ENCODE measurements at regions not wholly inside any gene's neighbourhood (a gene's known extent, or its start where the extent isn't known, plus 50 kb on each side); places are given as distances from the start of the nearest gene placed in this dataset.

- Histone ChIP-seq H3K27me3 (no peaks in the 10 kb centered on the region), H3K4me1 (no peaks in the 10 kb centered on the region), H3K36me3 (no peaks in the 10 kb centered on the region), H3K27ac (no peak overlapping the region), H3K4me3 (replicated peaks in 1 of 3) (no peak overlapping the region), H3K9me3 (no peaks in the 10 kb centered on the region)
- intact Hi-C loops (cut with DNase I) = no loop called here
- DNase-seq = no peak
- no peak for TF ChIP-seq POLR2A (IDR thresholded peaks at IDR 0.05)
- TF ChIP-seq, protein P1, sequence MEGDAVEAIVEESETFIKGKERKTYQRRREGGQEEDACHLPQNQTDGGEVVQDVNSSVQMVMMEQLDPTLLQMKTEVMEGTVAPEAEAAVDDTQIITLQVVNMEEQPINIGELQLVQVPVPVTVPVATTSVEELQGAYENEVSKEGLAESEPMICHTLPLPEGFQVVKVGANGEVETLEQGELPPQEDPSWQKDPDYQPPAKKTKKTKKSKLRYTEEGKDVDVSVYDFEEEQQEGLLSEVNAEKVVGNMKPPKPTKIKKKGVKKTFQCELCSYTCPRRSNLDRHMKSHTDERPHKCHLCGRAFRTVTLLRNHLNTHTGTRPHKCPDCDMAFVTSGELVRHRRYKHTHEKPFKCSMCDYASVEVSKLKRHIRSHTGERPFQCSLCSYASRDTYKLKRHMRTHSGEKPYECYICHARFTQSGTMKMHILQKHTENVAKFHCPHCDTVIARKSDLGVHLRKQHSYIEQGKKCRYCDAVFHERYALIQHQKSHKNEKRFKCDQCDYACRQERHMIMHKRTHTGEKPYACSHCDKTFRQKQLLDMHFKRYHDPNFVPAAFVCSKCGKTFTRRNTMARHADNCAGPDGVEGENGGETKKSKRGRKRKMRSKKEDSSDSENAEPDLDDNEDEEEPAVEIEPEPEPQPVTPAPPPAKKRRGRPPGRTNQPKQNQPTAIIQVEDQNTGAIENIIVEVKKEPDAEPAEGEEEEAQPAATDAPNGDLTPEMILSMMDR (IDR thresholded peaks at IDR 0.05) = no peak
- 61 to 63% methylated on average over 4 to 6 of the region's 6 CpGs for WGBS, 2 donors
Observed at GRCh38 chr22:26927821-26928220, 270.4 kb downstream of the MIAT start.

- Histone ChIP-seq H3K27ac (no peak overlapping the region), H3K36me3 (no peaks in the 10 kb centered on the region), H3K4me1 (no peaks in the 10 kb centered on the region), H3K9me3 (no peaks in the 10 kb centered on the region), H3K27me3 (no peaks in the 10 kb centered on the region), H3K4me3 (replicated peaks in 1 of 3) (no peak overlapping the region)
- no peak for DNase-seq
- intact Hi-C loops (cut with DNase I) = no loop called here
- TF ChIP-seq, protein P1 (IDR thresholded peaks at IDR 0.05) = no peak
- TF ChIP-seq POLR2A (IDR thresholded peaks at IDR 0.05) = no peak
- WGBS, 2 donors = 93 to 96% methylated on average over 3 of the region's 3 CpGs
Observed at GRCh38 chr22:26931471-26931870, 274.1 kb downstream of the MIAT start.

DNA sequence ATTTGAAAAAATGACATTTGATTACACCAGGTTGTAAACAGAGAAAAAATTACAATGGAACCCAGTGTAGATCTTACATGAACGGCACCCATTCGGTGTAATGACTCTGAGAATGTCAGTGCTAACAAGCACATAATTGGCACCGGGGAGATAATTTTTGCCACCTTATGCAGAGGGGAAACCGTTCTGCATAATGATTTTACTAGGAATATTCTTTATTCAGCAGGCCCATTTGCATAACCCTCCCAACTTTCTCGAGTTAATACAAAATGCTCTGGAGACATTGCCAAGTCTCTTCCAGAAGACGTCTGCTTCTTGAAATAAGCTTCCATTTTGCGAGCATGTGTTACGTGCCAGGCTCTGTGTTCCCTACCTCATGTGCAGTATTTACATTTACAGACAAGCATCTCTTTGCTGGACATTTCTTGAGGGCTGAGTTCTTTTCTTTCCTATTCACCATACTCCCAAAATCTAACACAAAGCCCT, 275.8 kb downstream of the MIAT start:
- no peaks in the 10 kb centered on the region for H3K36me3 ChIP-seq
- H3K4me3 ChIP-seq (replicated peaks in 1 of 3) = no peak overlapping the region

DNA sequence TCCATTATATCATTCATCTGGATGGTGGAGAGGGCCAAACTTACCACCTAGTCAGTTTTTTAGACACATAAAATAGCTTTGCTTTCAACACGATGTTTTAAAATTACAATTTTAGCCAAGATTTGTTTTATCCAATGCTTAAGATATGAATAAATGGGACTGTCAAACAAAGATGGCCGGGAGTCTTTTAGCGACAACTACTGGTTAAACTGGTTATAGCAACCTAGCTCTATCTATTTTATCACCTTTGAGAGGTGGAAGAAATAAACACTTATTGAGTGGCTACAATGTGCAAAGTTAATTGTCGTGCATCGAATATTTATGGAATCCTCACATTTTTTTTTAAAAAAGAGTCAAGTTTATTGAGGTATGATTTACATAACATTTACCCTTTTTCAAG, 279.8 kb downstream of the MIAT start:
- TF ChIP-seq POLR2A (IDR thresholded peaks at IDR 0.05) = no peak
- TF ChIP-seq, protein P1 (IDR thresholded peaks at IDR 0.05) = no peak
- Histone ChIP-seq H3K4me3 (replicated peaks in 1 of 3) (no peak overlapping the region), H3K4me1 (no peaks in the 10 kb centered on the region), H3K36me3 (no peaks in the 10 kb centered on the region), H3K27me3 (no peaks in the 10 kb centered on the region), H3K9me3 (no peaks in the 10 kb centered on the region), H3K27ac (no peak overlapping the region)
- DNase-seq = no peak
- 90 to 92% methylated on average over 5 of the region's 5 CpGs for WGBS, 2 donors
- intact Hi-C loops (cut with DNase I) = no loop called here

More for the DNA sequence above, 275.8 kb downstream of the MIAT start:
- no peaks in the 10 kb centered on the region for H3K9me3 ChIP-seq
- no peaks in the 10 kb centered on the region for H3K4me1 ChIP-seq
- 83 to 89% methylated on average over 8 of the region's 8 CpGs for WGBS, 2 donors
- no peak overlapping the region for H3K27ac ChIP-seq
- intact Hi-C loops (cut with DNase I) = no loop called here
- H3K27me3 ChIP-seq = no peaks in the 10 kb centered on the region
- TF ChIP-seq POLR2A (IDR thresholded peaks at IDR 0.05) = no peak
- TF ChIP-seq, protein P1 (IDR thresholded peaks at IDR 0.05) = no peak
- DNase-seq = no peak

- WGBS, 2 donors = 65 to 69% methylated on average over 5 of the region's 5 CpGs
- DNase-seq = no peak
- no peaks in the 10 kb centered on the region for H3K9me3 ChIP-seq
- intact Hi-C loops (cut with DNase I) = no loop called here
- no peaks in the 10 kb centered on the region for H3K27me3 ChIP-seq
- no peaks in the 10 kb centered on the region for H3K4me1 ChIP-seq
- H3K4me3 ChIP-seq (replicated peaks in 1 of 3) = no peak overlapping the region
- H3K27ac ChIP-seq = no peak overlapping the region
- no peaks in the 10 kb centered on the region for H3K36me3 ChIP-seq
- TF ChIP-seq, protein P1 (IDR thresholded peaks at IDR 0.05) = no peak
- no peak for TF ChIP-seq POLR2A (IDR thresholded peaks at IDR 0.05)
Observed at GRCh38 chr22:26939466-26939865, 282.1 kb downstream of the MIAT start.
